A549 (cell line): ENCODE measurements at regions not wholly inside any gene's neighbourhood (a gene's known extent, or its start where the extent isn't known, plus 50 kb on each side); places are given as distances from the start of the nearest gene placed in this dataset.

Experiments used
- CTCF ChIP-seq: fragments of >200 bp; sonication (Bioruptor Twin); formaldehyde crosslinking; IDR thresholded peaks from 3 replicates; pipeline ENCODE4 v1.5.1; 2016
- EP300 ChIP-seq, 2 experiments: fragments of >200 bp; sonication (Bioruptor Twin); formaldehyde crosslinking; IDR thresholded peaks; 2 replicates in 1 of 2; 3 replicates in 1 of 2; pipeline ENCODE4 v1.6.1; 2016 to 2017
- JUN ChIP-seq, 2 experiments: fragments of >200 bp; sonication (Bioruptor Twin); formaldehyde crosslinking; IDR thresholded peaks; 2 replicates in 1 of 2; 3 replicates in 1 of 2; pipeline ENCODE4 v1.6.1; 2016 to 2017
- TF ChIP-seq, protein P1 (sequence below): fragments of 450-650 bp; IDR thresholded peaks from 2 replicates; pipeline ENCODE4 v1.6.1; 2014; ENCODE audit warnings: antibody characterized with exemption

GRCh38 chr2:221255862-221256261 is 316.2 kb downstream of the EPHA4 start:
- TF ChIP-seq CTCF (no peak), JUN (IDR thresholded peaks at IDR 0.05) (no peak), EP300 (IDR thresholded peaks at IDR 0.05) (no peak)
- TF ChIP-seq, protein P1, sequence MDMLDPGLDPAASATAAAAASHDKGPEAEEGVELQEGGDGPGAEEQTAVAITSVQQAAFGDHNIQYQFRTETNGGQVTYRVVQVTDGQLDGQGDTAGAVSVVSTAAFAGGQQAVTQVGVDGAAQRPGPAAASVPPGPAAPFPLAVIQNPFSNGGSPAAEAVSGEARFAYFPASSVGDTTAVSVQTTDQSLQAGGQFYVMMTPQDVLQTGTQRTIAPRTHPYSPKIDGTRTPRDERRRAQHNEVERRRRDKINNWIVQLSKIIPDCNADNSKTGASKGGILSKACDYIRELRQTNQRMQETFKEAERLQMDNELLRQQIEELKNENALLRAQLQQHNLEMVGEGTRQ = no peak
